Stomach (tissue), 8 donors: ENCODE measurements at regions not wholly inside any gene's neighbourhood (a gene's known extent, or its start where the extent isn't known, plus 50 kb on each side); places are given as distances from the start of the nearest gene placed in this dataset.

Experiments used
- DNase-seq, 2 donors: peaks; one replicate each; pipeline versions ENCODE4 v3.0.0 to v3.0.0-alpha.2; 2013 to 2019
- H3K27ac ChIP-seq, 5 donors: fragments of 200-600 bp in 4 of 5; sonication (generic) in 4 of 5; one replicate each; pipeline ENCODE4 v1.5.1; 2013 to 2019; ENCODE audit warnings: mild to moderate bottlenecking in 1 of 5, moderate library complexity in 1 of 5
- H3K27me3 ChIP-seq, 3 donors: fragments of 200-600 bp; sonication (generic); one replicate each; pipeline ENCODE4 v1.5.1; 2017 to 2019; ENCODE audit warnings: mixed run types in 1 of 3
- H3K36me3 ChIP-seq, 4 donors: fragments of 200-600 bp; sonication (generic); 1 replicate in 3 of 4; 2 replicates in 1 of 4; pipeline ENCODE4 v1.5.1; 2016 to 2019
- H3K4me1 ChIP-seq, 4 donors: fragments of 200-600 bp; sonication (generic); one replicate each; pipeline ENCODE4 v1.5.1; 2016 to 2019
- H3K4me3 ChIP-seq, 4 donors: fragments of 200-600 bp; sonication (generic) in 3 of 4; one replicate each; pipeline ENCODE4 v1.5.1; 2016 to 2019; ENCODE audit warnings: mild to moderate bottlenecking in 1 of 4
- H3K9me3 ChIP-seq, 4 donors: fragments of 200-600 bp; sonication (generic); one replicate each; pipeline ENCODE4 v1.5.1; 2016 to 2019
- EP300 ChIP-seq: sonication (generic); formaldehyde crosslinking; IDR thresholded peaks from one replicate; pipeline ENCODE4 v1.6.1; 2017; ENCODE audit warnings: antibody characterized with exemption
- POLR2A ChIP-seq, 4 donors: fragments of 450-650 bp; IDR thresholded peaks; one replicate each; pipeline ENCODE4 v1.6.1; 2016; ENCODE audit warnings: antibody characterized with exemption in 4 of 4, control low read depth in 2 of 4, mild to moderate bottlenecking in 1 of 4, moderate library complexity in 1 of 4
- POLR2AphosphoS5 ChIP-seq, 3 donors: sonication (generic); formaldehyde crosslinking; IDR thresholded peaks; one replicate each; pipeline ENCODE4 v1.6.1; 2016; ENCODE audit warnings: antibody characterized with exemption in 3 of 3
- WGBS, 5 donors: extraction: QIAGEN DNeasy Blood & Tissue Kit in 3 of 5; methylation state at CpG; one replicate each; pipeline versions ENCODE4 v1.1.5 to v1.1.7; 2013 to 2018; 5-methylcytosine and 5-hydroxymethylcytosine counted together
- intact Hi-C: fragments of 100-400 bp; cut with DNase I; formaldehyde crosslinking; loops from one replicate; pipeline ENCODE4 v1.15.1; 2023; ENCODE audit warnings: low total_unique reads
- TF ChIP-seq, protein P1 (sequence below), 7 experiments: fragments of 450-650 bp in 4 of 7; fragments of 200-600 bp in 3 of 7; sonication (generic) in 3 of 7; IDR thresholded peaks; one replicate each; pipeline ENCODE4 v1.5.1; 2016 to 2019; ENCODE audit warnings: antibody characterized with exemption in 7 of 7, control low read depth in 2 of 7, mild to moderate bottlenecking in 1 of 7
- donor health status: healthy with polysubstance abuse.
- donor health status: Bipolar disorder and iron deficiency.
- donor health status: healthy.

- no peak overlapping the region for H3K27ac ChIP-seq
- intact Hi-C loops: no loop called here
Measured at GRCh38 chr18:34028324-34028723, 196.4 kb downstream of the NOL4 start.

DNA sequence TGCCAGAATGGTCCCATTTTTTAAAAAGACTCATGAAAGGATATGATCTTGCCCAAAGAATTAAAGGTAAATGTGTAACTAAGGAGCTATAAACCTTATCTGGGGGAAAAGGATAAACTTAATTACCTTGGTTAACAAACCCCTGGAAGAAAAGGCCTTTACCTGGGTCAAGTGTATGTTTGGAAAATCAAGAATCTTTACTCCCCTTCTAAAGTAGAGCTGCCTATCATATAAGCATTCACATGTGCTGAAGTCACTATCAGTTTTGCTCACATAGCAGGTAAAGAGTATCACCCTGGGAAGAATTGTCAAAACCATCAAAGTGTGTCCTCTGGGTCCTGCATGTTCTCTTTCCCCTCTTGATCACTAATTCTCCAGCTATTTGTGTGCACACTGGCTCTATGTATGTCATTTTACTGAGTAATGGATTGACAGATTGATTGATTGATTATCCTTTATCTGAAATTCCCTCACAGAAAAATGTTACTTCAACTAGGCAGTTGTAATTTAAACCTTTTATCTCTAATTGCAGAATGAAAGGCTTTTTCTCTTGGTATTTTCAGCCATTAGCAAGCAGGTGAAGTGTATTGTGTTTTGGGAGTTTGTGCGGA is 199.4 kb downstream of the NOL4 start:
- WGBS, 5 donors: 86 to 100% (median 92%) methylated on average over 1 of the region's 1 CpG
- intact Hi-C loops: no loop called here

More at GRCh38 chr18:34028324-34028723, 196.4 kb downstream of the NOL4 start:
- no peak for TF ChIP-seq POLR2A (IDR thresholded peaks at IDR 0.05)
- no peak for TF ChIP-seq POLR2AphosphoS5 (IDR thresholded peaks at IDR 0.05)
- TF ChIP-seq, protein P1, sequence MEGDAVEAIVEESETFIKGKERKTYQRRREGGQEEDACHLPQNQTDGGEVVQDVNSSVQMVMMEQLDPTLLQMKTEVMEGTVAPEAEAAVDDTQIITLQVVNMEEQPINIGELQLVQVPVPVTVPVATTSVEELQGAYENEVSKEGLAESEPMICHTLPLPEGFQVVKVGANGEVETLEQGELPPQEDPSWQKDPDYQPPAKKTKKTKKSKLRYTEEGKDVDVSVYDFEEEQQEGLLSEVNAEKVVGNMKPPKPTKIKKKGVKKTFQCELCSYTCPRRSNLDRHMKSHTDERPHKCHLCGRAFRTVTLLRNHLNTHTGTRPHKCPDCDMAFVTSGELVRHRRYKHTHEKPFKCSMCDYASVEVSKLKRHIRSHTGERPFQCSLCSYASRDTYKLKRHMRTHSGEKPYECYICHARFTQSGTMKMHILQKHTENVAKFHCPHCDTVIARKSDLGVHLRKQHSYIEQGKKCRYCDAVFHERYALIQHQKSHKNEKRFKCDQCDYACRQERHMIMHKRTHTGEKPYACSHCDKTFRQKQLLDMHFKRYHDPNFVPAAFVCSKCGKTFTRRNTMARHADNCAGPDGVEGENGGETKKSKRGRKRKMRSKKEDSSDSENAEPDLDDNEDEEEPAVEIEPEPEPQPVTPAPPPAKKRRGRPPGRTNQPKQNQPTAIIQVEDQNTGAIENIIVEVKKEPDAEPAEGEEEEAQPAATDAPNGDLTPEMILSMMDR (IDR thresholded peaks at IDR 0.05): no peak
- no peak for TF ChIP-seq EP300
- Histone ChIP-seq H3K4me3 (no peak overlapping the region), H3K27me3 (no peaks in the 10 kb centered on the region), H3K9me3 (peaks cover 0 to 6% (median under 1%) of the 10 kb centered on the region in 4 donors), H3K36me3 (no peaks in the 10 kb centered on the region), H3K4me1 (peaks cover 0 to 5% (median 0%) of the 10 kb centered on the region in 4 donors)
- peak in 1 of 2 donors; percentile 54 for DNase-seq
- 19 to 57% (median 47%) methylated on average over 2 of the region's 2 CpGs for WGBS, 5 donors

GRCh38 chr18:34023471-34023870 is 201.2 kb downstream of the NOL4 start:
- H3K4me3 ChIP-seq: no peak overlapping the region
- DNase-seq: peak in 1 of 2 donors; percentile 9
- intact Hi-C loops: no loop called here
- 69 to 80% (median 76%) methylated on average over 4 of the region's 4 CpGs for WGBS, 5 donors
- H3K9me3 ChIP-seq: no peaks in the 10 kb centered on the region
- TF ChIP-seq, protein P1 (IDR thresholded peaks at IDR 0.05): no peak
- TF ChIP-seq EP300 (no peak), POLR2A (IDR thresholded peaks at IDR 0.05) (no peak), POLR2AphosphoS5 (IDR thresholded peaks at IDR 0.05) (no peak)
- peaks cover 0 to 5% (median 0%) of the 10 kb centered on the region in 4 donors for H3K4me1 ChIP-seq
- no peak overlapping the region for H3K27ac ChIP-seq
- no peaks in the 10 kb centered on the region for H3K36me3 ChIP-seq
- no peaks in the 10 kb centered on the region for H3K27me3 ChIP-seq

More for the DNA sequence above, 199.4 kb downstream of the NOL4 start:
- no peak for TF ChIP-seq EP300
- no peak for TF ChIP-seq POLR2A (IDR thresholded peaks at IDR 0.05)
- H3K4me1 ChIP-seq: peaks cover 0 to 5% (median 0%) of the 10 kb centered on the region in 4 donors
- no peaks in the 10 kb centered on the region for H3K36me3 ChIP-seq
- H3K27ac ChIP-seq: no peak overlapping the region
- no peak for DNase-seq
- no peak overlapping the region for H3K4me3 ChIP-seq
- H3K27me3 ChIP-seq: no peaks in the 10 kb centered on the region
- H3K9me3 ChIP-seq: no peaks in the 10 kb centered on the region

DNA sequence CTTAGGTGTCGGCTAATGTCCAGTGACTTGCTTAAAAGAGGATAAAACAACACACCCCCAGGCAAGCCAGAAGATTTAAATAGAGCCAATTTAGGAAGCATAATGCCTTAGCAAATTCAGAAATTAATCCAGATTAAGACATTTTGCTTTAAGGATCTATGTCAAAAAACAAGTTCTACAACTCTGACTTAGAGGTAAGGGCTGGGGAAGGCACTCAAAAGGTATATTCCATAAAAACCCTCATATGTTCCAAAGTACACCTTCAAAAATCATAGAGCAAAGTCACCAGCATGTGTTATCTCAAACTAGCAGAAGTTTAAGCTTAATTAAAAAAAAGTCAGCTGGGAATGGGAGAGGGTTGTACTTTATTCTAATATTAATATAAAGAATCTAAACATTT is 206.4 kb downstream of the NOL4 start:
- H3K27ac ChIP-seq: no peak overlapping the region
- TF ChIP-seq, protein P1 (IDR thresholded peaks at IDR 0.05): no peak
- TF ChIP-seq EP300 (no peak), POLR2AphosphoS5 (IDR thresholded peaks at IDR 0.05) (no peak), POLR2A (IDR thresholded peaks at IDR 0.05) (no peak)
- intact Hi-C loops: no loop called here
- no peak for DNase-seq
- 72 to 81% (median 77%) methylated on average over 1 of the region's 1 CpG for WGBS, 5 donors
- no peaks in the 10 kb centered on the region for H3K4me1 ChIP-seq
- H3K27me3 ChIP-seq: no peaks in the 10 kb centered on the region
- H3K9me3 ChIP-seq: no peaks in the 10 kb centered on the region
- no peaks in the 10 kb centered on the region for H3K36me3 ChIP-seq
- H3K4me3 ChIP-seq: no peak overlapping the region

DNA sequence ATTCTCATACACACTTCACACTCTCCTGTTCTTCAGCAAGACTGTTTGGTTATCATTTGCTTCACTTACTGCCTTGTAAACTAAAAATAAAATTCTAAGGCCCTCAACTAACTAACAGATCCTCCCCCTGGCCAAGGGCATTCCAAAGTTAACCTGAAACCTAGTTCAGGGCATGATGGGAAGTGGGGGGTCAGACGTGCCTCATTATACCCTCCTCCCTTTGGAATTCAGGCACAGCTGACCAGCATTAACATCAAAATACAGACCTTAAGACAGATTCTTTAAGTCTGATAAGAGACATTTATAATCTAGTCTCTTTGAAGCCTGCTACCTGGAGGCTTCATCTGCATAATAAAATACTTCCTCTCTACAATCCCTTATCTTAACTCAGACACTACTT is 221.0 kb downstream of the NOL4 start:
- H3K27ac ChIP-seq: no peak overlapping the region
- TF ChIP-seq POLR2AphosphoS5 (IDR thresholded peaks at IDR 0.05) (no peak), POLR2A (IDR thresholded peaks at IDR 0.05) (no peak), EP300 (no peak)
- TF ChIP-seq, protein P1 (IDR thresholded peaks at IDR 0.05): no peak
- 17 to 45% (median 36%) methylated on average over 1 of the region's 1 CpG for WGBS, 5 donors
- intact Hi-C loops: no loop called here
- H3K36me3 ChIP-seq: no peaks in the 10 kb centered on the region
- H3K9me3 ChIP-seq: no peaks in the 10 kb centered on the region
- no peaks in the 10 kb centered on the region for H3K4me1 ChIP-seq
- no peaks in the 10 kb centered on the region for H3K27me3 ChIP-seq
- no peak for DNase-seq
- H3K4me3 ChIP-seq: no peak overlapping the region
